Glutamatergic neuron (in vitro differentiated cells): ENCODE measurements at regions not wholly inside any gene's neighbourhood (a gene's known extent, or its start where the extent isn't known, plus 50 kb on each side); places are given as distances from the start of the nearest gene placed in this dataset.

Source experiments
- DNase-seq: peaks from one replicate; pipeline ENCODE4 v3.0.0; 2022
- H3K27ac Mint-ChIP-seq: one replicate; pipeline ENCODE4 v1.8.0; 2020; ENCODE audit warnings: mild to moderate bottlenecking, mixed read lengths, inconsistent platforms; ENCODE audit not compliant: unreplicated experiment
- H3K27me3 Mint-ChIP-seq: one replicate; pipeline ENCODE4 v1.8.0; 2020; ENCODE audit warnings: mild to moderate bottlenecking, moderate library complexity, mixed read lengths, inconsistent platforms; ENCODE audit not compliant: unreplicated experiment
- H3K36me3 Mint-ChIP-seq: one replicate; pipeline ENCODE4 v1.8.0; 2020; ENCODE audit warnings: mild to moderate bottlenecking, mixed read lengths, inconsistent platforms; ENCODE audit not compliant: unreplicated experiment
- H3K4me1 Mint-ChIP-seq: one replicate; pipeline ENCODE4 v1.8.0; 2020; ENCODE audit warnings: mild to moderate bottlenecking, low read depth, mixed read lengths, inconsistent platforms; ENCODE audit not compliant: unreplicated experiment
- H3K4me3 Mint-ChIP-seq: one replicate; pipeline ENCODE4 v1.8.0; 2020; ENCODE audit warnings: mild to moderate bottlenecking, mixed read lengths, inconsistent platforms; ENCODE audit not compliant: unreplicated experiment
- H3K9me3 Mint-ChIP-seq: one replicate; pipeline ENCODE4 v1.8.0; 2020; ENCODE audit warnings: mild to moderate bottlenecking, moderate library complexity, mixed read lengths, inconsistent platforms; ENCODE audit not compliant: unreplicated experiment
- TF ChIP-seq, protein P1 (sequence below): fragments of 200-600 bp; sonication (generic); IDR thresholded peaks from one replicate; pipeline ENCODE4 v1.5.0; 2021; ENCODE audit not compliant: partially characterized antibody, unreplicated experiment

DNA sequence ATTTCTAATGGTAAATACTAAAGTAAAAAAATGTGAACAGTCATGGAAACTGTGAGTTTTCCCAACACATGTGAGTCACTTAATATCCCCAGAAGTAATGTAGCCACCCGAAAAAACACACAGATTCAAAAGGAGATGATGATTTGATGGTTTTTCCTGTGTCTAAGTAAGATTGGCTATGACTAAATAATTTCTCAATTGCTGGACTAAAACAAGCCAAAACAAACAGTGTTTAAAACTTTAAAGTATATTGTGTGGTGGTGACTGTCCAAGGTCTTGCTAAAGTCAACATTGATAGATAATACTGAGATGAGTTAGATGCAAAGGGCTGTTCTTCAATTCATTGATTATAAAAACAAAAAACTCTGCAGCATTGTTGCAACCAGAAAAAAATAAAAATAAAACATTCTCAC lies 89.6 kb upstream of the SOX5 start:
- Mint-ChIP-seq H3K36me3 (no peaks in the 10 kb centered on the region), H3K27ac (no peak overlapping the region), H3K9me3 (no peaks in the 10 kb centered on the region), H3K4me3 (no peak overlapping the region), H3K27me3 (no peaks in the 10 kb centered on the region), H3K4me1 (peaks cover 3% of the 10 kb centered on the region)
- TF ChIP-seq, protein P1, sequence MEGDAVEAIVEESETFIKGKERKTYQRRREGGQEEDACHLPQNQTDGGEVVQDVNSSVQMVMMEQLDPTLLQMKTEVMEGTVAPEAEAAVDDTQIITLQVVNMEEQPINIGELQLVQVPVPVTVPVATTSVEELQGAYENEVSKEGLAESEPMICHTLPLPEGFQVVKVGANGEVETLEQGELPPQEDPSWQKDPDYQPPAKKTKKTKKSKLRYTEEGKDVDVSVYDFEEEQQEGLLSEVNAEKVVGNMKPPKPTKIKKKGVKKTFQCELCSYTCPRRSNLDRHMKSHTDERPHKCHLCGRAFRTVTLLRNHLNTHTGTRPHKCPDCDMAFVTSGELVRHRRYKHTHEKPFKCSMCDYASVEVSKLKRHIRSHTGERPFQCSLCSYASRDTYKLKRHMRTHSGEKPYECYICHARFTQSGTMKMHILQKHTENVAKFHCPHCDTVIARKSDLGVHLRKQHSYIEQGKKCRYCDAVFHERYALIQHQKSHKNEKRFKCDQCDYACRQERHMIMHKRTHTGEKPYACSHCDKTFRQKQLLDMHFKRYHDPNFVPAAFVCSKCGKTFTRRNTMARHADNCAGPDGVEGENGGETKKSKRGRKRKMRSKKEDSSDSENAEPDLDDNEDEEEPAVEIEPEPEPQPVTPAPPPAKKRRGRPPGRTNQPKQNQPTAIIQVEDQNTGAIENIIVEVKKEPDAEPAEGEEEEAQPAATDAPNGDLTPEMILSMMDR, result no peak
- DNase-seq, result no peak

DNA sequence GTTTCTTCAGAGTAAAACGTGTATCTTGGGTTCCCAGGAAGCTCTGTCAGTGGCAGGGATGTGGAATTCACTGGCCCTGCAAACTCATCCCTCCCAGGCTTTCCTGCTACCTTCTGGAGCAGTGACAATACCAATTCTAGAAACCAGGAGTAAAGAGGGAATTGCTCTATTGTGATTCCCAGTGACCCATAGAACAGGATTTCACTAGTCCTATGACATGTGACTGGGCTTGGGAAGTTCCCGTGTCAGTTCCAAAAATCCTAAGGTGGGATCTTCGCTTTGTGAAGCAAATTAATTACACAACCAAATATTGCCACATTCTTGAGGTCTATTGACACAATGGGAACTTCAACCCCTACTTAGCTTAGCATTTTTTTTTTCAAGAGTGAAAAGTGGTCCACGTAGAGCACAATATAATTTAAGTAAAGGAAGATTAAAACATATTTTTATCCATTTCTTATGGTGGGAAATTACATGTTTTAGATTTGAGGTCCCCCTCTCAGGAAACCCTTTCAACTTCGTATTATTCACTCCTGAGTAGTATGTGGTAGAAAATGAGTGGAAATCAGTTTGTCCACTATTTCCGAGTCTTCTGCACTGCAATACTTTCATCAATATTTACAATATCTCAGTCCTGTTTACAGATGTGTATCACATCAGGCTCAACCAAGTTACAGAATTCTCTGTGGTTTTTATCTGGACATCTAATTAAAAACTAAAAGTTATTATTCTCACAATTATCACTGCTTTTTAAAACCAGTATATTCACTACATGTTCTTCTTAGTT lies 88.9 kb upstream of the SOX5 start:
- TF ChIP-seq, protein P1, result no peak
- Mint-ChIP-seq H3K4me3 (no peak overlapping the region), H3K27ac (no peak overlapping the region), H3K9me3 (no peaks in the 10 kb centered on the region), H3K36me3 (no peaks in the 10 kb centered on the region), H3K27me3 (no peaks in the 10 kb centered on the region), H3K4me1 (peaks cover 3% of the 10 kb centered on the region)
- no peak for DNase-seq

DNA sequence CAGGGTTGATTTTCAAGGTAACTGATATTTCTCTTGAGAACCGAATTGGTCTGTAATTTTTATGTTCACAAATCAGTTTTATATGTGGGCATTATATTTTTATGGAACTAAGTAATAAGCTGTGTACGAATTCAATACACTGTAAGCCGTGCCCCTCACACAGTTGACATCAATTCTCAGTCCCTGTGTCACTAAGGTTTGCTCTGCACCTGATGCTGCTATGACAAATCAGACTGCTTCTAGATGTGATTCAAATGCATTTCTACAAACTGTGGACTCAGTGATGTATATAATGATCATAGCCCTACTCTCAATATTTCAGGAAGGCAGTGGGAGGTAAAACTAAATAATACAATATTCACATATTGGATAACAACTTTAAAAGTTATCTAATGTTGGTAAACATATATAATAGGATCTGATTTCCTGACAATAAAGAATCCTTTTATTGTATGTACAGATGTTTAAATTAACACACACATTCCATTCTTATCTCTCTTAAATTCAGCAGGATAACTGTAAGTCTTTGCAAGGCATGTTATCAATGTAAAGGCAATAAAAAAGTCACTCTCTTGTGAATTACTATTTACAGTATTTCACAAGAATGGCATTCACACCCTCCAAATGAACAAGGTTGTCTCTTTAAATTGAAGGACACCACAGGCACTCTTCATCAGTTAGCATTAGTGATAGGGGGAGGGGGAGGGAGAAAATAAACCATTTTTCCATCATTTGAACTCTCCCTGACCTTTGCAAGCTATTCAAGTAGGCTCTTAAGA lies 87.2 kb upstream of the SOX5 start:
- Mint-ChIP-seq H3K4me1 (peaks cover 3% of the 10 kb centered on the region), H3K4me3 (no peak overlapping the region), H3K36me3 (no peaks in the 10 kb centered on the region), H3K9me3 (no peaks in the 10 kb centered on the region), H3K27me3 (no peaks in the 10 kb centered on the region), H3K27ac (no peak overlapping the region)
- TF ChIP-seq, protein P1, result no peak
- no peak for DNase-seq

DNA sequence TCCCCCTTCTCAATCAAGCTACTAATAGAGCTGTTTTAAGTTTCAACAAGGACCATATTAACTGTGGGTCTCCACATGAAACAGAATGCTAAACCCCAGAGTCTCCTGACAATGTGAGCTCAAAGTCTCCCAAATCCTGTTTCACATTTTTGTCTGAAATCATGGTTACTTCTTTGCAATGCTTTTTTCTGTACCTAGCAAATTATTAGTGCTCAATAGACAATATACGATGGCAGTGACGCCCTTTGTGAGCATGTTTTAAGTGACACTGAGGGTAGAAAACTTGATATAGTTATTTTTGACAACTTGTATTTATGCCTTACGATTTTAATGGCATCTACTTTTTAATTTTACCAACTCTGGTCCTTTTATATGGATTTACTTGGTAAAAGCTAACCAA lies 85.4 kb upstream of the SOX5 start:
- Mint-ChIP-seq H3K4me3 (no peak overlapping the region), H3K36me3 (no peaks in the 10 kb centered on the region), H3K4me1 (peaks cover 3% of the 10 kb centered on the region), H3K27ac (no peak overlapping the region), H3K27me3 (no peaks in the 10 kb centered on the region), H3K9me3 (no peaks in the 10 kb centered on the region)
- no peak for DNase-seq
- TF ChIP-seq, protein P1, result no peak

DNA sequence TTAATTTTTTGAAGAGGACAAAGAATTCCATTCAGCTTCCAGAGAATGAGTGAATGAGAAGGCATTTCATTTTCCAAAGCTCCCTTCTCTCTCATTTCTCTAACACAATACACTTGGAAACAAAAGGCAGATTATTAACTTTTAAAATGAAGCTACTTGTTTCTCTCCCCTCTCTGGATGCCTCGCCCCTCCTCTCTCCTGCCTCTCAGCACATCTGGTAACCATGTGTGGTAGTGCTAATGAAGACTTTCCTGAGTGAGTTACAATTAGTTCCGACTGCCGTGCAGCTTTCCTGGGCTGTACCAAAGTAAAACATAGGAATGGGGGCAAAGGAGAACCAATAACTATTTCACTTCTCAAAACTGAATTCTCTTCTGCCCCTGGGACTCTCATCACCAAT lies 84.7 kb upstream of the SOX5 start:
- Mint-ChIP-seq H3K27me3 (no peaks in the 10 kb centered on the region), H3K9me3 (no peaks in the 10 kb centered on the region), H3K27ac (no peak overlapping the region), H3K36me3 (no peaks in the 10 kb centered on the region), H3K4me3 (no peak overlapping the region), H3K4me1 (peaks cover 3% of the 10 kb centered on the region)
- TF ChIP-seq, protein P1, result no peak
- no peak for DNase-seq
